LoVo (cell line): ENCODE measurements at regions not wholly inside any gene's neighbourhood (a gene's known extent, or its start where the extent isn't known, plus 50 kb on each side); places are given as distances from the start of the nearest gene placed in this dataset.

Source experiments
- DNase-seq: peaks from one replicate; pipeline ENCODE4 v3.0.0-alpha.2; 2016; ENCODE audit warnings: low spot score

DNA sequence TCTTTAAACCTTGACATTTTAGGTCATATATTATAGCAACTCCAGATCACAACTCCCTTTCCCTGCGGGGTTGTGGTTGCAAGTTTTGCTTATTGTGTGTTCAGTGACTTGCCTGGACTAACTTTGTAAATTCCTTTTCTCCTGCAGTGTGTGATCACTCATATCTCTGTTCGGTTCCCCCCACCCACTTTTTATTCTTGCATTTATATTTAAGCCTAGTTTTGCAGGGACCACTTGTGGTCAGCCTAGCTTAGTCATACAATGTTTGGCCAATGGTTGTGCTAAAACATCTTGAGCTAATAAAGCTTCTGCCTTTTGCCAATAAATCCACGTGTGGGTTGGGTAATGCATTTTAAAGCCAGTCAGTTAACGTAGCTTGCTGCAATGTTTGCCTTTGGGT is 146.5 kb upstream of the IRX4 start:
- no peak for DNase-seq

DNA sequence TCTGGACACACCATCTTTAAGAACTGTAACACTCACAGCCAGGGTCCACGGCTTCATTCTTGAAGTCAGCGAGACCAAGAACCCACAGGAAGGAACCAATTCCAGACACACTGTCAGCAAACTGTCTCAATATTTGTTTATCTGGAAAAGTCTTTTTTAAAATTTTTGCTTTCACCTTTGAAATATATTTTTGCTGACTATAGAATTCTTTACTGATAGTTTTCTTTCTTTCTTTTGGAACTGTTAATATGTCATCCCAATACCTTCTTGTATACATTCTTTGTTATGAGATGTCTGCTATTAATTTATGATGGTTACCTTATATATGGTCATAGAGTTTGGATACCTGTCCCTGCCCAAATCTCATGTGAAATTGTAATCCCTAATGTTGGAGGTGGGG is 145.1 kb upstream of the IRX4 start:
- no peak for DNase-seq

DNA sequence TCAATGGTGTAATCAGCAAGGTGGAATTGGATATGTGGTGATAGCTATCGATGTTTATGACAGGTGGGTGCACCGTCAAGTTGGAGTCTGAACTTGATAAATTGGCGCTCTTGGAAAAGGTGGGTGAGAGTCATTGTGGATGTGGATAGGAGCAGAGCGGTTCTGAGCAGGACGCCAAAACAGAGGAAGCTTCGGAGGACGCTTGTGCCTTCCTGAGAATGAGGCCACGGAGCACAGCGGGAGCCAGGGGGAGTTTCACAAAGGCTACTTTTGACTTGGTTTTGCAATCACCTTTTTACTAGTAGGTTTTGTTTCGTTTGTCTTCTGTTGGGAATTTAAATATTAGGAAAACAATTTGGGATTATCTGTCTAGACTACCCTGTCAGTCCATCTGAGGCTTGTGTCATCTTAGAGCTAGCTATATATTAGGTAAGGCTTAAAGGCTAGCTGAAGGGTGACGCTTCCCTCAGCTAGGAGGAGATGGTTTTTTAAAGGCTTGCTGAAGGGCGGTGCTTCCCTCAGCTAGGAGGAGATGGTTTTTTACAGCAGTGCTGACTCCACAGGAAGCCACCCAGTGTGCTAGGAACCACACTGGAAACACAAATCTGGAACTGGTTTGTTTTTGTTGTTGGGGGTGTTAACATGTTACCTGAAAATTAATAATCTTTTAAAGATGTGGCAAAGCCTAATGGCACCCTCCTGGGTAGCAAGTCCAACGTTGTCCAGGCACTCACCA is 142.4 kb upstream of the IRX4 start:
- no peak for DNase-seq

DNA sequence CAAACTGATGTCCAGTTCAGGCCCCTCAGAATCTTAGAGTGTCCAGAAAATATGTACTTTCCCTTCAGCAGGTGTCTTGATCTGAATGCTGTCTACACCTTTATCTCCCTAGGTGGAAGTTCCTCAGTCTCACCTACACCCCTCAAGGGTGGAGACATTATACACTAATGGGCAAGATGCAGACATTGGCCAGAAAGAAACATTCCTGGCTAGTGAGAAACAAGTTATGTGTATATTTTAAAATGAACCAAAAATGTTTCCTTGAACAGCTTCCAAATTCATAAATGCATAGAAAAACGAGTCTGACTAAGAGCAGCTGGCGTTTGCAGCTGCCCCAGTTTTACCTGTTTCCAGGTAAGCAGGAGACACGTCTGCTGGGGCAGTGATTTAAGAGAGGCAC is 140.5 kb upstream of the IRX4 start:
- DNase-seq = no peak

DNA sequence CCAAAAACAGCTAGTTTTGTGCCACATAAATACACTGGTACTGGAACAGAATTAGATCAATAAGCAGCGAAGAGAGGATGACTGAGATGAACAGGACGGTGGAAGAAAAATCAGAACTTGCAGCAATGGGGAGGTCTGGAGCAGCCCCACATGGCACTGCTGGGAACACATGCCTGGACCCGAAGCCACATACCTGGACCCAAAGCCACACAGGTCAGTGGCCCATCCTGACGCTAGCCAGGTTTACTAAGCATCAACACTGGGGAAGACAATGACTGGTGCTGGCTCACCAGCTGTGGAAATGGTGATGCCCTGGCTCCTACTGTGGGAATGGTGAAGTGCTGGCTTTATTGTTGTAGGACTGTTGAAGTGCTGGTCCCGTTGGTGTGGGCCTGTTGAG is 139.7 kb upstream of the IRX4 start:
- no peak for DNase-seq

DNA sequence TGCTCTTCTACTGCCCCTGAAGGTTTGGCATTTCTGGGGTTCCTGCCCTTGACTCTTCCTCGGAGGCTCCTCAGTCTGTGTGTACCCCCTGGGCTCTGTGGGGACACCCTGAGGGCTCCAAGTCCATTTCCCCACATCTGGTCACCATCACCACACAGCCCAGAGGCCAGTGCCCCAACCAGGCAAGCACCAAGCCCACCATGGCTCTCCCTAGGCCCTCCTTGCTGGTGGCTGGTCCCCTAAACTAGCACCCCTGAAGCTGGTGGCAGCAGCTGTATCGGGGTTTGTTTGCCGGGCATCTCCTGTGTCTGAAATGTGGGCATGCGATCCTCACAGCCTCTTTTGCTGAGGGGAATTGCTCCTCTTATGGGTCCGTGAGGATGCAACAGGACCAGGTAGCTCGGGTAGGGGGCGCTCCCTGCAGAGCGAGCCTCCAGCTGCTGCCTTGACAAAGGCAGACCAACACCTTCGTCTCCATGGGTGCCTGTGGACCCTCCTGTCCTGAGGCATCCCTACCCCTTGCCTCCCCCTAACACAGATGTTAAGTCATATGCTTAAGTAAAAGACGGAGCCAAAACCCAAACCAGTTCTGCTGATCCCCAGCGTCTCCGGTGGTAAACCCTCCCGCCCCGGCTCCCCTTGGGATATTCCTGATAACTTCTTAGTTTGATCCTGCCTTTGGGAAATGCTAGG is 138.9 kb upstream of the IRX4 start:
- no peak for DNase-seq

DNA sequence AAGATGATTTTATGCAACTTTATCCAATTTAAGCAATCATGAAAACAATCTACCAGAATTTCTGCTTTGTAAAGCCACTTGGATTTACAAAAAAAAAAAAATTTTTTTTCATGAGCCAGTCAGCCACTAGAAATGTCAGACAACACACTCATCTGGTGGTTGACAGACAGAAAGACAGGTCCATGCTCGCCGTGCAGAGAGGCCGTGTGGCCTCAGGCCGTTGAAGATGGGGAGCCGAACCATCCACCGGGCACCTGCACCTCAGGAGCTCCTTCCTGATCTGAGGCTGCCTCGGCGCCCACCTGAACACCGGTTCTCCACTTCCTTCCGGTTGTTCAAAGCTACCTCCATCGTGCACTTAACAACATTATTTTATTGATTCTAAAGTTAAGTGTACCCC is 138.0 kb upstream of the IRX4 start:
- no peak for DNase-seq

DNA sequence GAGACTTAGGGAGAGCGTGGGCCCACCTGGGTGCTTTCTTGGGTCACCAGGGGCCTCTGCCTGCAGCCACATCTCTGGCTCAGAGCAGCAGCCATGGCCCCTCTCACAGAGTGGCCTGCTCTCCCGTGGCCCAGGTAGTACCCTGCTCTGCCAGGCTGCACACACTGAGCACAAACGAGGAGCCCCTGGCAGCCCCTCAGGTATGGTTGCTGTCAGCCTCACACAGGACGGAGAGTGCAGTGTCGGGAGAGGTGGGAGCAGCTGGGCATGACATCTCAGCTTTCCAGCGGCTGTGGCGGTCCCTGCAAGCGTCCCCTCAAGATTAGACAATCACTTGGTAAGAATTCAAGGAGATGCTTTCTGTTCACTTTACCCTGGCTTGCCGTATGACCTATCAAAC is 137.0 kb upstream of the IRX4 start:
- no peak for DNase-seq

DNA sequence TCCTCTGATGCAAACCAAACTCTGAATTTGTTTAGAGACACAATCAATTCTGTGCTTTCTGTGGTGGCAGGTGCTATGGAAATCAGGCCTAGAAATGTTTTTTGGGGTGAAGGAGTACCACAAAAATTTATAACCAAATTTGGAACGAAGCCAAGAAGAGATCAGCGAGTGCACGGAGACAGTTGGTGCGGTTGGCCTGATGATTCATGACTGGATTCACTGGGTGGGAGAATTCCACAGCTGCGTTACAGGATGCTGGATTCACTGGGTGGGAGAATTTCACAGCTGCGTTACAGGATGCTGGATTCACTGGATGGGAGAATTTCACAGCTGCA is 135.6 kb upstream of the IRX4 start:
- DNase-seq = no peak

DNA sequence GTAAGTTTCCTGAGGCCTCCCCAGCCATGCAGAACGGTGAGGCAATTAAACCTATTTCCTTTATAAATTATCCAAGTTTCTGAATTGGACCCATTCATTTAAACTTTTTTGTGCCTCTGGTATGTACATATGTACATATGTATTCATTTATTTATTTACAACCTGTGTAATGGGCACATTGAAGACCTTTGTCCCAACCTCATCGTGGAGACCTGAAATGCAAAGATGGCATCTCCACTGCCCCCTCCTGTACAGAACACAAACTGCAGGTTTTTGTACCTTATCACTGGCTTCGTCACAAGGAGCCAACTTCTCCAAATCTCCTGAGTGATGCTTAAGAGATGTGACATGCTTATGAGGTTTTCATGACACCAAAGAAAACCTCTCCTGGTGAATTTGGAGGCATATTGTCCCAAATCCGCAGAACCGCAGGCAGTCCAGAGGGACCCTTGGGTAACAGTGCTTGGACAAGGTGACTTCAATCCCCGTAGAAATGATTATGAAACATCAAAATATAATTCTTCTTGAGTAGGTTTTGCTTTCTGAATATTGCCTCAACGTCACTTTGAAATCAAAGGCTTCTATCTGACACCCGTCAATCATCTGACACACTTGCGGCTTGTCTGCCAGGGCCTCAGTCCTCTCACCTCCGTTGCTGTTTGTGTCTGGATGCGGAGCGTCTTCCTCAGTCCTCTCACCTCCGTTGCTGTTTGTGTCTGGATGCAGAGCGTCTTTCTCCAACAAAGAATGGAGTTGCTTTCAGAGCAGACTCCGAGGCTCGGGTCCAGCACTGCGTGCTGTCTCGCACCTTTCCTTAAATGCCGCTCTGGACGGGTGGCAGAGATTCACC is 135.0 kb upstream of the IRX4 start:
- peak; percentile 14 for DNase-seq

DNA sequence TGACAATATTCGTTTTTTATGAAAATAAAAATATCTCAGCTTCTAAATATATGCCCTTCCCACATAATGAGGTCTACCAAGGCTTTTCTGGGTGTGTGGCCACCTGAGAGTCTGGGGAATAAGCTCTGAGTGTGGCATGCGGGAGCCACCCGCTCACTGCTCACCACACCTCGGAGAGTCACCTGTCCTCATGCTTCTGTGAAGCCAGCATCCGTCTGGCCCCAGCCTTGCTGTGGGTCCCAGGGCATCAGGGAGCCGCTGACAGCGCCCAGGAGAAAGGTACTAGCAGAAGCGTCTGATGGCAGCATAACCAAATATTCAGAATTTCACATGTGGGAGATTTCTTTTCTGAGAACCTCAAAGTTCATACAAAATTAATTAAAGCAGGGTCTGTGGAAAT is 133.2 kb upstream of the IRX4 start:
- no peak for DNase-seq

DNA sequence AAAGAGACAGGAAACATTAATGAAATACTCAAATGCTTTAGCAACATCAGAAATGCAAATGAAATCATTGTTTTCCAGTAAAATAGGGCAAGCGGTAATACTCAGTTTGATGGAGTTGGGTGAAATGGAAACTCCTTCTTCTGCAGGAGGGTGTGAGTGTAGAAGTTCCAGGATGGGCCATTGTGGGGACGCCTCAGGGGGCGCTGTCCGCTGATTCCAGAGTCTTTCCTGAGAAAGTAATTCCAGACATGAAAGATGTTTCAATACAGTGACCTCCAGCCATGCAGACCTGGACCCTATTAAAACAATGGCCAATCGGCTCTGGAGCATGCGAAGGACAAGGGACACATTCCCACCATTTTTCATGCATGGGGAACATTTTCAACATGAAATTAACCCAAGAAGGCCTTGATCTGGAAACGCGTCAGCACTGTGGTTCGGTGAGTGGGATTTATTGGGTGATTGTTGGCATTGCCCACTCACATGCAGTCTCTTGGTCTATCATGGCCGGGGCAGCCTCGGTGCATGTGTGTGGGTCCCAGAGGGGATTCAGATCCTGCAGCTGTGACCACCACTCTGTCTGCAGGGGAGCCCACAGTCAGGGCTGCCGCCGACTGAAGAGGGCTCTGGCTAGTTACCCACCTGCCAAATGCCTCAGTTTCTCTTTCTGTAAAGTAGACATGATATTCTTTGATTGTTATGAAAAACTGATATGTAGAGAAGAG is 132.6 kb upstream of the IRX4 start:
- DNase-seq = no peak

DNA sequence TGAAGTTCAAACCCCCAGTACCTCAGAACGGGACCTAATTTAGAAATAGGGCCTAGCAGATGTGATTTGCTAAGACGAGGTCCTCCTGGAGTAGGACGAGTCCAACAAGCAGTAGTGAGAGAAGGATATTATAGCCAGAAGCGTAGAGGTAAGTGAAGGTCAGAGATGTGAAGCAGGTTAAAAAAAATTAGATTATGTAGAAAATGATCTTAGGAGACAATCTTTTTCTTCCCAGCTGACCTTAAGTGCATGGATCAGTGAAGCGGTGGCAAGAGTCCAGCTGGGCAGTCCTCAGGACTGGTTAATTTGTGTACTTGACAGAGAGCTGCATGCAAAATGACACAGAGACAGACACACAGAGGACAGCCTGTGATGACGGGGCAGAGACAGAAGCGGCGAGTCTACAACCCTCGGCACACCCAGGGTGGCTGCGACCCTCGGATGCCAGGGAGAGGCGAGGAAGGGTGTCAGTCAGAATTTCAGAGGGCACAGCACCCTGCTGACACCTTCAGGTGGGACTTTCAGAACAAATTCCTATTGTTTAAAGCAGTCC is 131.4 kb upstream of the IRX4 start:
- DNase-seq = no peak

DNA sequence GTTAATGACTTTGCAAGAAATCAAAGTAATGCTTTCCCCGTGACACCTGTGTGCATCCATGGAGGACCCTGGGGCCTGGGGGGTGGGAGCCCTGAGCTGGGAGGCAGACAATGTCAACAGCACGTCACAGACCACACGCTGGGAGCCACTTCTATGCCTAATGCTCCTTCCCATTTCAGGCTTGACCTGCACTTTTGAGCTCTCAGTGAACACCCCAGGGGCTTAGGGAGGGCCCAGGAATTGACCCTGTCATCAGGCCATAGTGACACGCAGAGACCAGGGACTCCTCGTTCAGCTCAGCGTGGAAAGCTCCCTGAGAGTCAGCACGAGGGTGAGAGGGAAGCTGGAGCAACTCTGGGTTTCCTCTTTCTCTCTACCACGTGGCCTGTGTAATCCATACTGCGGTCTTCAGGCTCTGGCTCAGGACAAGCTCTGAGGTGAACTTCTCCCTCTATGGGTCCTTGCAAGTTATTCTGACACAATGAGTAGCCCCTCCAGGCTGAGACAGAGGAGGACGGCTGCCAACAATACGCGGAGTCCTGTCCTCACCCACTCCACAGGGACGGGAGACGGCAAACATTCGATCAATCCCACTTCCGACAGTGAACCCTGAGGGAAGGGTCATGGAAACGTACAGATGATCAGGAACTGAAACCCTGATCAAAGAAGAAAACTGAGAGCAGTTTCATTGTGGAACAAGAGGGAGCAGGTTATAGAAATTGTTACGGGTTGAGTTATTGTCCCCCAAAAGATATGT is 130.8 kb upstream of the IRX4 start:
- no peak for DNase-seq

DNA sequence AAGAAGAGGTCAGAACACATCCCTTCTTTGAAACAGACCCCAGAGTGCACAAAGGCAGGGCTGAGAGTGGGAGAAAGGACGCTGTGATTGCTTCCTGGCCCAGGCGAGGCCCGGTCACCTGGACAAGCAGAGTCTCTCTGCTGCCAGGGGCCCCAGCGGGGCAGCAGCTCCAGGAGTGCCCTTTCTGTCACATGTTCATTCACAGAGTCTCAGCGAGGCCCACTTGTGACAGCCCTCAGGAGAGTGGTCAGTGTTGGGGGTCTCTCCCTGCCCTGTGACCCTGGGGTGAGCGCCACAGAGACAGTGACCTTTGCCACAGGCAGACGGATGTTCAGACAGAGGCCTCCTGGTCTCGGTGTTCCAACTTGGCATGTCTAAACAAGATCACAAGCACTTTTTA is 130.2 kb upstream of the IRX4 start:
- DNase-seq = no peak

DNA sequence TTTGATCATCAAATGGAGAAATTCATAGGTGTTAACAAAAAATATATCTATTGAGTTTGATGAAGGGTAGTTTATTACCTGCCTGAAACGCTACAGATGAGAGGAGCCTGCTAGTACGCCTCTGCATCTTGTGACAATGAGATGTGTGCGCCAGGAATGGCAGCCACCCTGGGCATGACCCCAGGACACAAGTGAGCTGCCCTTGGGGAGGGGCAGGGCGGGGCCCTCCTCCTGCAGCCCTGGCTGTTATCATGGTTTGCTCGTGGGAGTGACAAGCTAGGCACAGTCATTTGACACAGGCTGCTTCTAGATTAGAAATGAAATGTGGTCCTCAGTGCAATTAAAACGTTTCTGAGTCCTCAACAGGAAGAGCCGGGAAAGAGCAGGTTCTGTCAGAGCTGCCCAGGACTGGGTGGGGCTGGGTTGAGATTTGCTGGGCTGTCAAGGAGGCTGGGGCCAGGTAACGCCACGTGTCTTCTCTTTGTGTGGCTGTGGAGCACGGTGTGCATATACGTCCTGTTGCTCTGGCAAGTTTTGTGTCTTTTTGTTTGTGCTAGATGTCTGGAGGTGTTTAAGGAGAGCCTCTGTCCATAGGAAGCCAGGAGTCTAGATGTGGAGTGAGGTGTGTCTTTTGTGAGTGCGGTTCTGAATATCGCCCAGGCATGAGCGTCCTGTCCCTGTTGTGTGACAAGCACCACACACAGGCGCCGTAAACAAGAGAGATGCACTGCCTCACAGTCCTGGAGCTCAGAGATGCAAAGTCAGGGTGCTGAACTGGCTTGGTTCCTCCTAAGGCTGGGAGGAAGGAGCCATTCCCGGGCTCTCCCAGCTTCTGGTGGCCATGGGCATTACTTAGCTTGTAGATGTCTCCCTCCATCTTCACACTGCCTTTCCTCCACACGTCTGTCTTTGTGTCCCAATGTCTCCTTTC is 129.0 kb upstream of the IRX4 start:
- no peak for DNase-seq

DNA sequence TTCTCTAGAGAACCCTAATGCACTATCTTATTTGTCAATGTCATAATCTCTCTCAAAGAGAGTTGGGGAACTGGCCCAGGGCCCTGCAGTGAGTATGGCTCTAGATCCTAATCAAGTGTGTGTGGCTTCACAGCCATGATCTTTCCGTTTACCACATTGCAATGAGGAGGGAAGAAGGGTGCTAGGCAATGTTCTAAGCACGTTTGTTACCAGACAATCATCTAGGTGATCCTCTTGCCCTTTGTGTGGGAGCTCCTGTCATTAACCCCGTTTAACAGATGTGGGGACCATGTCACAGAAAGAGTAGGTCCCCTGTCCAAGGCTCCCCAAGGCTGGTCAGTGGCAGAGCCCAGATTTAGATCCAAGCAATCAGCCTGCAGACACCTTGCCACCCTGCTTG is 128.2 kb upstream of the IRX4 start:
- DNase-seq = no peak

DNA sequence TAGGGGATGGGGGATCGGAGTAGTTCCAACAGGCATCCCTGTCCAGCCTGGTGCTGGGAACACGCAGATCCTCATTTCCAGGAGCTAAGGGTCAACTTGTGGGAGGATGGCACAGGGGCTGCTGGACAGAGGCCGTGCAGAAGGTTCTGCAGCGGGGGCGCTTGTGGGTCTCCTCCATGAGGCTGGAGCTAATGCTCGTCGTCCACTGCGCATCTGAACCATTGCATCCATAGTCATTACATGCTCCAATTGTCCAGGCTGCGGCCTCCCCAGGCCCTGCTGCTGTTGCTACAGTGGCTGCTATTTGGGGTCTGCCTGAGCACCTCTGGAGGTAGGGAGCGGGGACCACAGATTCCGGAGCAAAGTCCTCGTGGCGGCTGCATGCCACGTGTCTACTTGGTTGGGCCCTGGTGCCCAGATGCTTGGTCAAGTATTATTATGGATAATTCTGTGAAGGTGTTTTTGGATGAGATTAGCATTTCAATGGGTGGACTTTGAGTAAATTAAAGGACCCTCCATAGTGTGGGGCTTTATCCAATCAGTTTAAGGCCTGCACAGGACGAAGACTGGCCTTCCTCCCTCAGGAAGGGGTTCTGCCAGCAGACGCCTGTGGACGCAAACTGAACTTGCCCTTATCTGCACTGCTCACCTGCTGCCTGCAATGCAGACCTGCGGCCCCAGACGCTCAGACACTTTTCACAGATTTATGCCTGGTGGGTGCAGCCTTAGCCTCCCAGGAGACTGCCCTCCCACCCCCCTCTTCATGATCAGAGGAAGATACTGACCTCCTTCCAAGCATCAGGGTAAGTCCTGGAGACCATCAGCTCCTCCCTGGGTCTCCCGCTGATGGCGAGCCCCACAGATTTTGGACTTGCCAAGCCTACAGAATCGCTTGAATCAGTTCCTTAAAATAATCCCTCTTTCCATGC is 127.5 kb upstream of the IRX4 start:
- DNase-seq = no peak
